HCT116 (cell line): ENCODE measurements at regions not wholly inside any gene's neighbourhood (a gene's known extent, or its start where the extent isn't known, plus 50 kb on each side); places are given as distances from the start of the nearest gene placed in this dataset.

Experiments
- ATAC-seq: fragments of 200-7000 bp; cut with Tn5 transposase; 2 replicates; pipeline ENCODE4 v1.9.1; 2020; ENCODE audit warnings: mild to moderate bottlenecking, moderate library complexity
- BruUV-seq: library from RNA; stranded (reverse); fragments of 400-500 nt; replicated peaks from 2 replicates; lab custom pipeline; 2021; lab: Mats Ljungman, UMichigan
- CTCF ChIA-PET: fragments of 300-600 bp; sonication (Branson Sonifier 250); formaldehyde crosslinking; loops from one replicate; lab custom pipeline; 2021; ENCODE audit warnings: antibody characterized with exemption; lab: Charles Lee
- POLR2A ChIA-PET: fragments of 300-600, 350-600 bp; sonication (Branson Sonifier 250); formaldehyde crosslinking; loops from one replicate; lab custom pipeline; 2021; ENCODE audit warnings: antibody characterized with exemption; lab: Charles Lee
- RAD21 ChIA-PET, 2 experiments: fragments of 300-600 bp; sonication (Branson Sonifier 250); formaldehyde crosslinking; loops; one replicate each; lab custom pipeline; 2023; ENCODE audit warnings: low total read pairs in 2 of 2; ENCODE audit not compliant: uncharacterized antibody in 2 of 2, unreplicated experiment in 2 of 2, low non-redundant PET in 1 of 2; lab: Charles Lee
- DNase-seq: peaks from one replicate; pipeline ENCODE4 v3.0.0-alpha.2; 2010; ENCODE audit warnings: low read depth, low spot score
- H2AFZ ChIP-seq: fragments of 200-600 bp; shearing (Covaris generic), sonication (generic); 2 replicates; pipeline ENCODE4 v1.6.1; 2017; ENCODE audit warnings: low read depth, mixed run types, mixed read lengths, antibody characterized with exemption, low read length; ENCODE audit not compliant: poor library complexity, severe bottlenecking
- H3K27ac ChIP-seq: 2 replicates; pipeline ENCODE4 v1.5.1; 2012; ENCODE audit warnings: low read depth, low read length
- H3K27me3 ChIP-seq: fragments of 200-600 bp; sonication (generic); 2 replicates; pipeline ENCODE4 v1.6.1; 2016; ENCODE audit warnings: mixed run types, low read length, mixed read lengths; ENCODE audit not compliant: insufficient read depth
- H3K36me3 ChIP-seq, 2 experiments: fragments of 200-500 bp in 1 of 2; fragments of 200-600 bp in 1 of 2; sonication (Bioruptor generic) in 1 of 2; sonication (generic) in 1 of 2; 2 replicates each; pipeline versions ENCODE4 v1.5.1 to v1.6.1; 2014 to 2016; ENCODE audit warnings: low read length in 2 of 2, inconsistent platforms in 1 of 2, mixed read lengths in 1 of 2, mixed run types in 1 of 2; ENCODE audit not compliant: insufficient read depth in 2 of 2, control insufficient read depth in 1 of 2
- H3K4me1 ChIP-seq, 2 experiments: fragments of 200-600 bp in 1 of 2; sonication (generic) in 1 of 2; 2 replicates each; pipeline versions ENCODE4 v1.5.1 to v1.6.1; 2012 to 2017; ENCODE audit warnings: low read length in 2 of 2, inconsistent platforms in 1 of 2, mild to moderate bottlenecking in 1 of 2, mixed read lengths in 1 of 2, mixed run types in 1 of 2, moderate library complexity in 1 of 2; ENCODE audit not compliant: insufficient read depth in 2 of 2, control insufficient read depth in 1 of 2
- H3K4me2 ChIP-seq: fragments of 200-600 bp; sonication (generic); 2 replicates; pipeline ENCODE4 v1.6.1; 2017; ENCODE audit warnings: mixed run types, low read length, mixed read lengths
- H3K4me3 ChIP-seq, 2 experiments: fragments of 200-600 bp in 1 of 2; sonication (generic) in 1 of 2; replicated peaks in 1 of 2; 2 replicates each; pipeline ENCODE4 v1.5.1; 2011 to 2016; ENCODE audit warnings: low read length in 2 of 2, control low read depth in 1 of 2, low read depth in 1 of 2, mild to moderate bottlenecking in 1 of 2, mixed read lengths in 1 of 2, mixed run types in 1 of 2
- H3K79me2 ChIP-seq: fragments of 200-600 bp; sonication (generic); 2 replicates; pipeline ENCODE4 v1.6.1; 2017; ENCODE audit warnings: mild to moderate bottlenecking, mixed run types, low read length, moderate library complexity, mixed read lengths; ENCODE audit not compliant: insufficient read depth
- H3K9ac ChIP-seq: fragments of 200-600 bp; sonication (generic); 2 replicates; pipeline ENCODE4 v1.6.1; 2016; ENCODE audit warnings: low read length, mixed read lengths
- H3K9me2 ChIP-seq: fragments of 200-600 bp; sonication (generic), shearing (Covaris generic); 2 replicates; pipeline ENCODE4 v1.6.1; 2017; ENCODE audit warnings: mixed run types, mild to moderate bottlenecking, moderate library complexity; ENCODE audit not compliant: insufficient read depth
- H3K9me3 ChIP-seq, 2 experiments: fragments of 200-500 bp in 1 of 2; fragments of 200-600 bp in 1 of 2; sonication (Bioruptor generic) in 1 of 2; sonication (generic) in 1 of 2; 2 replicates each; pipeline ENCODE4 v1.6.1; 2014 to 2017; ENCODE audit warnings: low read length in 2 of 2, mixed read lengths in 2 of 2, inconsistent platforms in 1 of 2, low read depth in 1 of 2, mild to moderate bottlenecking in 1 of 2, mixed run types in 1 of 2, moderate library complexity in 1 of 2; ENCODE audit not compliant: control insufficient read depth in 1 of 2, insufficient read depth in 1 of 2
- H4K20me1 ChIP-seq: fragments of 200-600 bp; sonication (generic), shearing (Covaris generic); 2 replicates; pipeline ENCODE4 v1.6.1; 2017; ENCODE audit warnings: mixed run types, mild to moderate bottlenecking, moderate library complexity; ENCODE audit not compliant: insufficient read depth
- CBX3 ChIP-seq: IDR thresholded peaks from 2 replicates; pipeline ENCODE4 v1.6.1; 2012; ENCODE audit warnings: low read depth
- CEBPB ChIP-seq: IDR thresholded peaks from 2 replicates; pipeline ENCODE4 v1.6.1; 2012; ENCODE audit warnings: low read depth
- EGR1 ChIP-seq: IDR thresholded peaks from 2 replicates; pipeline ENCODE4 v1.6.1; 2012; ENCODE audit warnings: low read depth
- ELF1 ChIP-seq: IDR thresholded peaks from 2 replicates; pipeline ENCODE4 v1.6.1; 2012; ENCODE audit warnings: low read depth, borderline replicate concordance
- EZH2 ChIP-seq: fragments of 200-600 bp; sonication (generic); IDR thresholded peaks from 2 replicates; pipeline ENCODE4 v1.6.1; 2017; ENCODE audit warnings: antibody characterized with exemption, mixed run types
- EZH2phosphoT487 ChIP-seq: fragments of 200-600 bp; IDR thresholded peaks from 2 replicates; pipeline ENCODE4 v1.6.1; 2018; ENCODE audit warnings: antibody characterized with exemption, borderline replicate concordance
- JUND ChIP-seq: IDR thresholded peaks from 2 replicates; pipeline ENCODE4 v1.6.1; 2012
- POLR2A ChIP-seq: IDR thresholded peaks from 2 replicates; pipeline ENCODE4 v1.7.0; 2011; ENCODE audit warnings: borderline replicate concordance; ENCODE audit not compliant: insufficient read depth, insufficient read length; ENCODE audit errors: extremely low read depth
- RAD21 ChIP-seq: IDR thresholded peaks from 2 replicates; pipeline ENCODE4 v1.6.1; 2012; ENCODE audit warnings: low read depth, mild to moderate bottlenecking
- SP1 ChIP-seq: IDR thresholded peaks from 2 replicates; pipeline ENCODE4 v1.6.1; 2012; ENCODE audit warnings: low read depth
- SRF ChIP-seq: IDR thresholded peaks from 2 replicates; pipeline ENCODE4 v1.6.1; 2012; ENCODE audit warnings: low read depth
- TCF7L2 ChIP-seq: IDR thresholded peaks from 2 replicates; pipeline ENCODE4 v1.7.0; 2011; ENCODE audit warnings: borderline replicate concordance, inconsistent platforms; ENCODE audit not compliant: insufficient read depth, insufficient read length; ENCODE audit errors: extremely low read depth
- intact Hi-C: fragments of 100-400 bp; cut with micrococcal nuclease; formaldehyde crosslinking; loops from 2 replicates; pipeline ENCODE4 v1.10.0; 2022
- TF ChIP-seq, protein P1 (sequence below), 3 experiments: fragments of 200-600 bp in 1 of 3; sonication (generic) in 1 of 3; IDR thresholded peaks in 2 of 3; conservative IDR thresholded peaks in 1 of 3; 2 replicates each; pipeline ENCODE4 v1.5.1; 2012 to 2017; ENCODE audit warnings: low read depth in 2 of 3, low read length in 2 of 3, antibody characterized with exemption in 1 of 3, borderline replicate concordance in 1 of 3, control low read depth in 1 of 3, mild to moderate bottlenecking in 1 of 3, mixed read lengths in 1 of 3, mixed run types in 1 of 3, moderate library complexity in 1 of 3; ENCODE audit not compliant: insufficient read depth in 1 of 3
- TF ChIP-seq, protein P2 (sequence below): IDR thresholded peaks from 2 replicates; pipeline ENCODE4 v1.6.1; 2012; ENCODE audit warnings: low read depth
- TF ChIP-seq, protein P3 (sequence below): IDR thresholded peaks from 2 replicates; pipeline ENCODE4 v1.6.1; 2012

DNA sequence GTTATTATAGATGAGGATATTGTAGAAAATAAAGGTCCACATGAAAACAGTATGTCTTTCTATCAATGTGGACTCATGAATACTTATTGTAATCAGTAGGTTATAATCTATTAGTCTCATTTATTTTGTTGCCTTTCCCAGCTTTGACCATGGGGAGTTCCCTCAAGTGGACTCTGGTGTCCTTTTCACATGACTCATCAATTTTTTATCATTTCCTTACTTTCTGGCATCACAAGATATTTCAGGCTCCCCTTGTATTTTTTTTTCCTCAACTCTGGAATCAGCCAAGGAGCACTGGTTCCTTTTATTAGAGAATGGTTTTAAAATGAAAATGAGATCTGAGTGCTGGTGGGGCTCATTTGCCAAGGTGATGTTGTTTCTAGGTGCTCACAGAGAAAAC is 63.4 kb upstream of the DIAPH3 start:
- ATAC-seq (no peak), DNase-seq (no peak)
- BruUV-seq = no TSS peak
- Histone ChIP-seq H3K9ac (no peak overlapping the region), H2AFZ (no peak overlapping the region), H3K4me2 (no peak overlapping the region), H3K27me3 (peaks cover 23% of the 10 kb centered on the region), H3K79me2 (no peaks in the 10 kb centered on the region), H3K9me2 (no peaks in the 10 kb centered on the region), H3K4me3 (no peak overlapping the region), H3K36me3 (no peaks in the 10 kb centered on the region), H3K27ac (no peak overlapping the region), H3K4me1 (no peaks in the 10 kb centered on the region), H4K20me1 (no peaks in the 10 kb centered on the region), H3K9me3 (no peaks in the 10 kb centered on the region)
- RAD21 ChIA-PET = no interaction called here
- CTCF ChIA-PET = interaction anchor here (0.7 to 1.2 kb wide), 3 partner anchors 204 to 545 kb away, joined by 3 to 6 read pairs (median 3); no protein-coding TSS in a partner anchor
- POLR2A ChIA-PET = no interaction called here
- intact Hi-C loops = no loop called here
- TF ChIP-seq CBX3 = no peak

DNA sequence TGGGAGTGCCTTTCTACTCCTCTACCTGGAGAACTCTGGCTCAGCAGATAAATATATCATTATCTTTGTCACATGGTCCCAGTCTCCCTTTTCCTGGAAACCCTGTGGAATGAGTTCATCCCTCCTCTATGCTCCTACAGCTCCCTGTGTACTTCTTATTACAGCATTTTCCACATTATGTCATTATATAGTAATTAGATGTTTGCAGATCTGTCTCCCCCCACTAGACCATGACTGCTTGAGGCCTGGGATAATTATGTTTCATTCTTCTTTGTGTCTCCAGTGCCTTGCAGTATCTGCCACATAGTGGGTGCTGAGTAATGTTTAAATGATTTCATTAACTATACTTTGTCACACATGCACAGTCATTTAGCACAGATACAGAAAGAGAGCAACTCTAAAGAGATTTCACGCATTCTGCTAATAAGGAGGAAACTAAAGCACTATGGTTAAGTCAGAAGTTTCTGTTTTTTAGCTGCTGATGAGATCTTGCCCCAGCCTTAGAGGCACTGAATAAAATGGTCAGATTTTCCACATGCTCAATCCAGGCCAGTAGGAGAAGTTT is 66.1 kb upstream of the DIAPH3 start:
- H3K9me3 ChIP-seq = no peaks in the 10 kb centered on the region
- H3K9me2 ChIP-seq = no peaks in the 10 kb centered on the region
- no peak overlapping the region for H3K4me3 ChIP-seq
- H3K9ac ChIP-seq = no peak overlapping the region
- TF ChIP-seq, protein P1, sequence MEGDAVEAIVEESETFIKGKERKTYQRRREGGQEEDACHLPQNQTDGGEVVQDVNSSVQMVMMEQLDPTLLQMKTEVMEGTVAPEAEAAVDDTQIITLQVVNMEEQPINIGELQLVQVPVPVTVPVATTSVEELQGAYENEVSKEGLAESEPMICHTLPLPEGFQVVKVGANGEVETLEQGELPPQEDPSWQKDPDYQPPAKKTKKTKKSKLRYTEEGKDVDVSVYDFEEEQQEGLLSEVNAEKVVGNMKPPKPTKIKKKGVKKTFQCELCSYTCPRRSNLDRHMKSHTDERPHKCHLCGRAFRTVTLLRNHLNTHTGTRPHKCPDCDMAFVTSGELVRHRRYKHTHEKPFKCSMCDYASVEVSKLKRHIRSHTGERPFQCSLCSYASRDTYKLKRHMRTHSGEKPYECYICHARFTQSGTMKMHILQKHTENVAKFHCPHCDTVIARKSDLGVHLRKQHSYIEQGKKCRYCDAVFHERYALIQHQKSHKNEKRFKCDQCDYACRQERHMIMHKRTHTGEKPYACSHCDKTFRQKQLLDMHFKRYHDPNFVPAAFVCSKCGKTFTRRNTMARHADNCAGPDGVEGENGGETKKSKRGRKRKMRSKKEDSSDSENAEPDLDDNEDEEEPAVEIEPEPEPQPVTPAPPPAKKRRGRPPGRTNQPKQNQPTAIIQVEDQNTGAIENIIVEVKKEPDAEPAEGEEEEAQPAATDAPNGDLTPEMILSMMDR (IDR thresholded peaks at IDR 0.05 in 2 of 3, conservative IDR thresholded peaks at IDR 0.05 in 1 of 3; ENCODE audit: borderline replicate concordance in 1 of 3, insufficient read depth in 1 of 3, low read depth in 2 of 3, low read length in 2 of 3) = no peak
- TF ChIP-seq CEBPB = no peak
- no peak for TF ChIP-seq SRF
- no peak for TF ChIP-seq POLR2A
- no peak for TF ChIP-seq RAD21
- TF ChIP-seq, protein P2, sequence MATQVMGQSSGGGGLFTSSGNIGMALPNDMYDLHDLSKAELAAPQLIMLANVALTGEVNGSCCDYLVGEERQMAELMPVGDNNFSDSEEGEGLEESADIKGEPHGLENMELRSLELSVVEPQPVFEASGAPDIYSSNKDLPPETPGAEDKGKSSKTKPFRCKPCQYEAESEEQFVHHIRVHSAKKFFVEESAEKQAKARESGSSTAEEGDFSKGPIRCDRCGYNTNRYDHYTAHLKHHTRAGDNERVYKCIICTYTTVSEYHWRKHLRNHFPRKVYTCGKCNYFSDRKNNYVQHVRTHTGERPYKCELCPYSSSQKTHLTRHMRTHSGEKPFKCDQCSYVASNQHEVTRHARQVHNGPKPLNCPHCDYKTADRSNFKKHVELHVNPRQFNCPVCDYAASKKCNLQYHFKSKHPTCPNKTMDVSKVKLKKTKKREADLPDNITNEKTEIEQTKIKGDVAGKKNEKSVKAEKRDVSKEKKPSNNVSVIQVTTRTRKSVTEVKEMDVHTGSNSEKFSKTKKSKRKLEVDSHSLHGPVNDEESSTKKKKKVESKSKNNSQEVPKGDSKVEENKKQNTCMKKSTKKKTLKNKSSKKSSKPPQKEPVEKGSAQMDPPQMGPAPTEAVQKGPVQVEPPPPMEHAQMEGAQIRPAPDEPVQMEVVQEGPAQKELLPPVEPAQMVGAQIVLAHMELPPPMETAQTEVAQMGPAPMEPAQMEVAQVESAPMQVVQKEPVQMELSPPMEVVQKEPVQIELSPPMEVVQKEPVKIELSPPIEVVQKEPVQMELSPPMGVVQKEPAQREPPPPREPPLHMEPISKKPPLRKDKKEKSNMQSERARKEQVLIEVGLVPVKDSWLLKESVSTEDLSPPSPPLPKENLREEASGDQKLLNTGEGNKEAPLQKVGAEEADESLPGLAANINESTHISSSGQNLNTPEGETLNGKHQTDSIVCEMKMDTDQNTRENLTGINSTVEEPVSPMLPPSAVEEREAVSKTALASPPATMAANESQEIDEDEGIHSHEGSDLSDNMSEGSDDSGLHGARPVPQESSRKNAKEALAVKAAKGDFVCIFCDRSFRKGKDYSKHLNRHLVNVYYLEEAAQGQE = no peak
- TF ChIP-seq EZH2 = no peak
- TF ChIP-seq JUND = no peak
- no peak for TF ChIP-seq SP1
- TF ChIP-seq EGR1 = no peak
- no peak for TF ChIP-seq ELF1
- TF ChIP-seq, protein P3, sequence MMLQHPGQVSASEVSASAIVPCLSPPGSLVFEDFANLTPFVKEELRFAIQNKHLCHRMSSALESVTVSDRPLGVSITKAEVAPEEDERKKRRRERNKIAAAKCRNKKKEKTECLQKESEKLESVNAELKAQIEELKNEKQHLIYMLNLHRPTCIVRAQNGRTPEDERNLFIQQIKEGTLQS = no peak
- TF ChIP-seq EZH2phosphoT487 = no peak
- no peak for TF ChIP-seq TCF7L2
- TF ChIP-seq, all 23 proteins: peak for 0
- ATAC-seq (no peak), DNase-seq (no peak)
- Histone ChIP-seq H3K4me2 (no peak overlapping the region), H4K20me1 (no peaks in the 10 kb centered on the region), H3K4me1 (no peaks in the 10 kb centered on the region), H3K27me3 (peaks cover 28% of the 10 kb centered on the region), H3K36me3 (no peaks in the 10 kb centered on the region), H2AFZ (no peak overlapping the region), H3K79me2 (no peaks in the 10 kb centered on the region), H3K27ac (no peak overlapping the region)
- intact Hi-C loops = no loop called here
- BruUV-seq = no TSS peak
- ChIA-PET CTCF (no interaction called here), POLR2A (no interaction called here), RAD21 (no interaction called here)
